K562 (cell line): ENCODE measurements at regions not wholly inside any gene's neighbourhood (a gene's known extent, or its start where the extent isn't known, plus 50 kb on each side); places are given as distances from the start of the nearest gene placed in this dataset.

Experiments
- CREM ChIP-seq: IDR thresholded peaks from 2 replicates; pipeline ENCODE4 v1.6.1; 2014; ENCODE audit warnings: antibody characterized with exemption, low read depth
- GATA2 ChIP-seq: sonication (generic); formaldehyde crosslinking; IDR thresholded peaks from 2 replicates; pipeline ENCODE4 v1.4.0; 2020; ENCODE audit warnings: mild to moderate bottlenecking, missing genetic modification reagents
- MAFG ChIP-seq: fragments of 450-650 bp; conservative IDR thresholded peaks from 2 replicates; pipeline ENCODE4 v1.6.1; 2016; ENCODE audit warnings: missing genetic modification characterization, missing compliant biosample characterization
- MTA1 ChIP-seq: fragments of 450-650 bp; IDR thresholded peaks from 2 replicates; pipeline ENCODE4 v1.6.1; 2017; ENCODE audit warnings: borderline replicate concordance
- NCOA1 ChIP-seq: fragments of 450-650 bp; IDR thresholded peaks from 2 replicates; pipeline ENCODE4 v1.6.1; 2016; ENCODE audit warnings: low read depth
- PML ChIP-seq: IDR thresholded peaks from 2 replicates; pipeline ENCODE4 v1.6.1; 2012; ENCODE audit warnings: low read length, inconsistent platforms
- PTTG1 ChIP-seq: fragments of 450-650 bp; IDR thresholded peaks from 2 replicates; pipeline ENCODE4 v1.6.1; 2016; ENCODE audit warnings: low read depth, mild to moderate bottlenecking, missing genetic modification characterization, missing compliant biosample characterization
- RCOR1 ChIP-seq, 2 experiments: IDR thresholded peaks; 2 replicates each; pipeline ENCODE4 v1.6.1; 2012; ENCODE audit warnings: low read depth in 2 of 2, low read length in 2 of 2, borderline replicate concordance in 1 of 2, improper control_type of control experiment in 1 of 2
- SRSF3 ChIP-seq: fragments of 200-400 bp; formaldehyde crosslinking; IDR thresholded peaks from 2 replicates; pipeline ENCODE4 v1.6.1; 2016; ENCODE audit warnings: mild to moderate bottlenecking, low read length, moderate library complexity; ENCODE audit not compliant: insufficient read depth
- ZFP1 ChIP-seq: fragments of 450-650 bp; formaldehyde crosslinking; IDR thresholded peaks from 2 replicates; pipeline ENCODE4 v1.4.0; 2020; ENCODE audit warnings: mild to moderate bottlenecking, mixed read lengths
- ZFPM2 ChIP-seq: fragments of 250-450 bp; sonication (Bioruptor Pico); IDR thresholded peaks from 2 replicates; pipeline ENCODE4 v1.5.1; 2022; ENCODE audit warnings: mild to moderate bottlenecking
- ZZZ3 ChIP-seq: fragments of 450-650 bp; IDR thresholded peaks from 2 replicates; pipeline ENCODE4 v1.6.1; 2016; ENCODE audit warnings: antibody characterized with exemption, mild to moderate bottlenecking, moderate library complexity
- TF ChIP-seq, protein P1 (sequence below), 3 experiments: fragments of 200-800 bp in 1 of 3; fragments of 250-450 bp in 1 of 3; fragments of 450-650 bp in 1 of 3; sonication (Bioruptor Pico) in 1 of 3; sonication (Bioruptor generic) in 1 of 3; formaldehyde crosslinking in 1 of 3; IDR thresholded peaks; 2 replicates each; pipeline versions ENCODE4 v1.6.1 to v1.8.0; 2016 to 2022; ENCODE audit warnings: mild to moderate bottlenecking in 2 of 3, missing genetic modification characterization in 2 of 3, missing compliant biosample characterization in 1 of 3, moderate library complexity in 1 of 3
- TF ChIP-seq, protein P2 (sequence below), 2 experiments: fragments of 450-650 bp; conservative IDR thresholded peaks; 2 replicates each; pipeline ENCODE4 v1.6.1; 2017; ENCODE audit warnings: mild to moderate bottlenecking in 2 of 2, moderate library complexity in 2 of 2
- TF ChIP-seq, protein P3 (sequence below): sonication (generic); formaldehyde crosslinking; IDR thresholded peaks from 2 replicates; pipeline ENCODE4 v1.8.0; 2022; ENCODE audit warnings: mild to moderate bottlenecking, missing genetic modification reagents
- TF ChIP-seq, protein P4 (sequence below): fragments of 250-450 bp; sonication (Bioruptor Pico); IDR thresholded peaks from 2 replicates; pipeline ENCODE4 v1.5.0; 2021; ENCODE audit warnings: mild to moderate bottlenecking, moderate library complexity
- TF ChIP-seq, protein P5 (sequence below): fragments of 450-650 bp; IDR thresholded peaks from 2 replicates; pipeline ENCODE4 v1.6.1; 2016; ENCODE audit warnings: low read depth, mild to moderate bottlenecking, moderate library complexity

DNA sequence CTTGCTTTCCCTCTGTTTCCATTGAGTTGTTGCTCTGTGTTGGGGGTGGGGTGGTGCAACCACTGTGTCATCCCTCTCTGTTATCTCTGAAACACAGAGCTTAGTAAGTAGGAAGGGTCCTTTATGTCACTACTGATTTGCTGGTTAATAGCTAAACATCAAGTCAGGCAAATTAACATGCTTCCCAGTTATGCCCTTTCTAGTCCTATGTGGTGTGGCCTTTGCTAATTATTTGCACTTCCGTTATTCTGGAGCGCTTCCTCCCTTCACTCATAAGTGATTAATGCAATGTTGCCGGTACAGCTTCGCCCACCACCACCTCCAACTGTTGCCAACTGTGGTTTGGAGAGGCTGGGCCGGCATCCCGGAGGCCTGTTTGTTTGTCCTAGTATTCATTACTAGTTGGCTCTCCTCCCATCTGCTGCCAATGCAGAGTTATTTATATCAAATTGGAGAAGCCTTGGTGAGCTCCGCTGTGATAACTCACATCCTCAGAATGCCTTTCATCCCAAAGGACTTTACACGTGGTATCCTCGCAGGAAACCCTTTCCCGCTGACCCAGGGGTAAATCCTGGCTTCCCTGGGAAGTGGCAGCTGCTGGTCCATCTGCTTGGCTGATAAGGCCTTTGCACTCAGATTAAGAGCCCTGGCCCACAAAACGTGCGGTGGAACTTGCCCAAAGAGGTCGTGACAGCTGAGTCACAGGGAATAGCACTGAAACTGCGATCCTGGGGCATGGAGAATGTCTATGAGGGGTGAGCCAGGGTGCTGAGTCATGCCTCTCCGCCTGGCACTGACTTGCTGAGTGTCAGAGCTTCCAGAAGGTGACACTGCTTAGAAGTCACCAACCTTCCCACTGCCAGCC is 72.0 kb upstream of the ZCCHC2 start (continued):
- TF ChIP-seq, protein P1, sequence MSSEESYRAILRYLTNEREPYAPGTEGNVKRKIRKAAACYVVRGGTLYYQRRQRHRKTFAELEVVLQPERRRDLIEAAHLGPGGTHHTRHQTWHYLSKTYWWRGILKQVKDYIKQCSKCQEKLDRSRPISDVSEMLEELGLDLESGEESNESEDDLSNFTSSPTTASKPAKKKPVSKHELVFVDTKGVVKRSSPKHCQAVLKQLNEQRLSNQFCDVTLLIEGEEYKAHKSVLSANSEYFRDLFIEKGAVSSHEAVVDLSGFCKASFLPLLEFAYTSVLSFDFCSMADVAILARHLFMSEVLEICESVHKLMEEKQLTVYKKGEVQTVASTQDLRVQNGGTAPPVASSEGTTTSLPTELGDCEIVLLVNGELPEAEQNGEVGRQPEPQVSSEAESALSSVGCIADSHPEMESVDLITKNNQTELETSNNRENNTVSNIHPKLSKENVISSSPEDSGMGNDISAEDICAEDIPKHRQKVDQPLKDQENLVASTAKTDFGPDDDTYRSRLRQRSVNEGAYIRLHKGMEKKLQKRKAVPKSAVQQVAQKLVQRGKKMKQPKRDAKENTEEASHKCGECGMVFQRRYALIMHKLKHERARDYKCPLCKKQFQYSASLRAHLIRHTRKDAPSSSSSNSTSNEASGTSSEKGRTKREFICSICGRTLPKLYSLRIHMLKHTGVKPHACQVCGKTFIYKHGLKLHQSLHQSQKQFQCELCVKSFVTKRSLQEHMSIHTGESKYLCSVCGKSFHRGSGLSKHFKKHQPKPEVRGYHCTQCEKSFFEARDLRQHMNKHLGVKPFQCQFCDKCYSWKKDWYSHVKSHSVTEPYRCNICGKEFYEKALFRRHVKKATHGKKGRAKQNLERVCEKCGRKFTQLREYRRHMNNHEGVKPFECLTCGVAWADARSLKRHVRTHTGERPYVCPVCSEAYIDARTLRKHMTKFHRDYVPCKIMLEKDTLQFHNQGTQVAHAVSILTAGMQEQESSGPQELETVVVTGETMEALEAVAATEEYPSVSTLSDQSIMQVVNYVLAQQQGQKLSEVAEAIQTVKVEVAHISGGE (CRISPR knock-in tag; IDR thresholded peaks at IDR 0.05): no peak
- TF ChIP-seq PML: peak; percentile 55
- TF ChIP-seq, protein P2, sequence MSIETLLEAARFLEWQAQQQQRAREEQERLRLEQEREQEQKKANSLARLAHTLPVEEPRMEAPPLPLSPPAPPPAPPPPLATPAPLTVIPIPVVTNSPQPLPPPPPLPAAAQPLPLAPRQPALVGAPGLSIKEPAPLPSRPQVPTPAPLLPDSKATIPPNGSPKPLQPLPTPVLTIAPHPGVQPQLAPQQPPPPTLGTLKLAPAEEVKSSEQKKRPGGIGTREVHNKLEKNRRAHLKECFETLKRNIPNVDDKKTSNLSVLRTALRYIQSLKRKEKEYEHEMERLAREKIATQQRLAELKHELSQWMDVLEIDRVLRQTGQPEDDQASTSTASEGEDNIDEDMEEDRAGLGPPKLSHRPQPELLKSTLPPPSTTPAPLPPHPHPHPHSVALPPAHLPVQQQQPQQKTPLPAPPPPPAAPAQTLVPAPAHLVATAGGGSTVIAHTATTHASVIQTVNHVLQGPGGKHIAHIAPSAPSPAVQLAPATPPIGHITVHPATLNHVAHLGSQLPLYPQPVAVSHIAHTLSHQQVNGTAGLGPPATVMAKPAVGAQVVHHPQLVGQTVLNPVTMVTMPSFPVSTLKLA (conservative IDR thresholded peaks at IDR 0.05): peak; percentile 35 to 52; a peak in 3 of 4 replicates
- peak; percentile 89 for TF ChIP-seq MAFG
- TF ChIP-seq ZFP1 (CRISPR knock-in tag): no peak
- TF ChIP-seq ZZZ3: no peak
- TF ChIP-seq GATA2 (CRISPR knock-in tag): peak; percentile 67; the same call in 1 of the 2 replicates
- 0 out of 2 replicates have a peak, but pooled peaks have one; percentile 15 for TF ChIP-seq NCOA1
- TF ChIP-seq MTA1: 0 out of 2 replicates have a peak, but pooled peaks have one; percentile 8
- TF ChIP-seq ZFPM2 (CRISPR knock-in tag): no peak
- no peak; the same call in 1 of the 2 replicates for TF ChIP-seq PTTG1 (tag)
- TF ChIP-seq, protein P3, sequence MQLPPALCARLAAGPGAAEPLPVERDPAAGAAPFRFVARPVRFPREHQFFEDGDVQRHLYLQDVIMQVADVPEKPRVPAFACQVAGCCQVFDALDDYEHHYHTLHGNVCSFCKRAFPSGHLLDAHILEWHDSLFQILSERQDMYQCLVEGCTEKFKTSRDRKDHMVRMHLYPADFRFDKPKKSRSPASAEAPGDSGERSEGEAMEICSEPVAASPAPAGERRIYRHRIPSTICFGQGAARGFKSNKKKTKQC (CRISPR knock-in tag): no peak
- TF ChIP-seq, protein P4, sequence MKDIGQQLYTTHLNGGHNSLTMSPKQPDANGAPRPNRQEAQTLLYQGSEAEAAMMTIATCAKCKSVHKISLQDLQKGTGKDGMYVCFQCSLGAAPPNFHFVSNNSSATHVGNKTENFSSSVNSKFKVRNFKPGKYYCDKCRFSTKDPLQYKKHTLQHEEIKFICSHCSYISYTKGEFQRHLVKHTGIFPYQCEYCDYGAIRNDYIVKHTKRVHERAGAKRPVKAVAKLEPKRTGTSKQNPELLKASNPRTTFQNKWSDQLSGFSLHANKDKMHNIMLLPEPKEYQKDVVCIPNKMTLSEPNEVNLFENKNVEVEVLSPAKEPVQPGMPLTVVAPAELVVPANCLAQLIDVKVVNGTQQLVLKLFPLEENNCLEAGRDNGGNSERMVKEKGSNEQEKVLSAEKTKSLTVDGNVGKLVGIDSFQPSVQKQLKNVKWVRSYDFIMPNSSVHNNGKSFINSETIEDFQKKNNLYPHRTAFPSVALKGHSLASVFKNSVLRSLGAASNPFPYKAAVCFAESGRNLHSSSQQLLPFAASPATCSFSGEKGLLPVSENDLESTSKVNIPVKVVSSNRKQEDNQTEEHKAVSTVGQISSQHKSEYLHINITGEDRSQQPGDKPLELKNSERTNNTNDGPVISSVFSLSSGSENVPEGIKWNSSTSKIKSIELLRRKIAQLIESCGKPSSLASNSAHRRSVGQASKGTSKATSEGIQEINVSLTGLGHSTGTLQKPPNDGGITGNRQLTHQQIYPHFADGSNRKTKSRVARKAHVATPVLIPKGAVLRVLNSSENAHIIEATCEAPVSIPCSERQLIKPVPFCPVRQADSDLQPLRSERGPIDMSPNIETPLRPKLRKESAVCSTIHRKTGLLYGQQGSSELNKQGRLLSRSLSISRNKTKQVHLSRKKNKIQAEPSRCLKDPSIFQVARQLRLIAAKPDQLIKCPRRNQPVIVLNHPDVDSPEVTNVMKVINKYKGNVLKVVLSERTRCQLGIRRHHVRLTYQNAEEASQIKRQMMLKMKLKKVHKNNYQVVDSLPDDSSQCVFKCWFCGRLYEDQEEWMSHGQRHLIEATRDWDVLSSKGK: no peak
- TF ChIP-seq, protein P5, sequence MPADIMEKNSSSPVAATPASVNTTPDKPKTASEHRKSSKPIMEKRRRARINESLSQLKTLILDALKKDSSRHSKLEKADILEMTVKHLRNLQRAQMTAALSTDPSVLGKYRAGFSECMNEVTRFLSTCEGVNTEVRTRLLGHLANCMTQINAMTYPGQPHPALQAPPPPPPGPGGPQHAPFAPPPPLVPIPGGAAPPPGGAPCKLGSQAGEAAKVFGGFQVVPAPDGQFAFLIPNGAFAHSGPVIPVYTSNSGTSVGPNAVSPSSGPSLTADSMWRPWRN: no peak
- TF ChIP-seq CREM: peak; percentile 58
- TF ChIP-seq SRSF3: no peak
- TF ChIP-seq RCOR1 (IDR thresholded peaks at IDR 0.05; ENCODE audit: borderline replicate concordance in 1 of 2, low read depth in 2 of 2, low read length in 2 of 2): peak; percentile 21 to 82; a peak in 2 of 4 replicates
